ENCODE measurements at regions not wholly inside any gene's neighbourhood (a gene's known extent, or its start where the extent isn't known, plus 50 kb on each side); places are given as distances from the start of the nearest gene placed in this dataset.

- H3K36me3 ChIP-seq (ENCODE audit: insufficient read depth, low read length): no peaks in the 10 kb centered on the region
- H2AFZ ChIP-seq (ENCODE audit: low read depth, low read length): no peak overlapping the region
- H3K9ac ChIP-seq (ENCODE audit: low read depth, low read length): no peak overlapping the region
- no peaks in the 10 kb centered on the region for H3K79me2 ChIP-seq (ENCODE audit: insufficient read depth, low read length)
- no peaks in the 10 kb centered on the region for H4K20me1 ChIP-seq (ENCODE audit: insufficient read depth, low read length)
- no peak overlapping the region for H3K27ac ChIP-seq (ENCODE audit: low read length)
- ATAC-seq (ENCODE audit: insufficient read depth, low read depth): no peak
- H3K9me3 ChIP-seq (ENCODE audit: insufficient read depth, low read length, severe bottlenecking): no peaks in the 10 kb centered on the region
- H3K4me2 ChIP-seq (ENCODE audit: insufficient read depth, low read length): no peak overlapping the region
- H3K4me3 ChIP-seq (ENCODE audit: low read depth in 1 of 2, low read length in 2 of 2): no peak overlapping the region
- no peak for DNase-seq
- H3K27me3 ChIP-seq (ENCODE audit: insufficient read depth, low read length, poor library complexity): no peaks in the 10 kb centered on the region
- no peak for TF ChIP-seq EZH2 (IDR thresholded peaks at IDR 0.05; ENCODE audit: borderline replicate concordance, low read depth, low read length, severe bottlenecking)
- no peak for TF ChIP-seq CTCF (IDR thresholded peaks at IDR 0.05; ENCODE audit: borderline replicate concordance, extremely low read depth, low read length, poor library complexity, severe bottlenecking)
- no peaks in the 10 kb centered on the region for H3K4me1 ChIP-seq (ENCODE audit: insufficient read depth, low read length)
Observed at GRCh38 chr10:42962902-42963231, 114.0 kb upstream of the RET start.

GRCh38 chr10:42963312-42963711, 113.6 kb upstream of the RET start:
- ATAC-seq (ENCODE audit: insufficient read depth, low read depth) (no peak), DNase-seq (no peak)
- Histone ChIP-seq H3K36me3 (ENCODE audit: insufficient read depth, low read length) (no peaks in the 10 kb centered on the region), H3K27ac (ENCODE audit: low read length) (no peak overlapping the region), H3K27me3 (ENCODE audit: insufficient read depth, low read length, poor library complexity) (no peaks in the 10 kb centered on the region), H3K4me1 (ENCODE audit: insufficient read depth, low read length) (no peaks in the 10 kb centered on the region), H4K20me1 (ENCODE audit: insufficient read depth, low read length) (no peaks in the 10 kb centered on the region), H3K79me2 (ENCODE audit: insufficient read depth, low read length) (no peaks in the 10 kb centered on the region), H3K9me3 (ENCODE audit: insufficient read depth, low read length, severe bottlenecking) (no peaks in the 10 kb centered on the region), H3K4me2 (ENCODE audit: insufficient read depth, low read length) (no peak overlapping the region), H3K9ac (ENCODE audit: low read depth, low read length) (no peak overlapping the region), H3K4me3 (ENCODE audit: low read depth in 1 of 2, low read length in 2 of 2) (no peak overlapping the region), H2AFZ (ENCODE audit: low read depth, low read length) (no peak overlapping the region)
- TF ChIP-seq EZH2 (IDR thresholded peaks at IDR 0.05; ENCODE audit: borderline replicate concordance, low read depth, low read length, severe bottlenecking): no peak
- TF ChIP-seq CTCF (IDR thresholded peaks at IDR 0.05; ENCODE audit: borderline replicate concordance, extremely low read depth, low read length, poor library complexity, severe bottlenecking): no peak

GRCh38 chr10:42969147-42969546, 107.7 kb upstream of the RET start:
- H2AFZ ChIP-seq (ENCODE audit: low read depth, low read length): no peak overlapping the region

More at GRCh38 chr10:42969147-42969546, 107.7 kb upstream of the RET start:
- no peak overlapping the region for H3K27ac ChIP-seq (ENCODE audit: low read length)
- no peaks in the 10 kb centered on the region for H3K36me3 ChIP-seq (ENCODE audit: insufficient read depth, low read length)
- no peak for ATAC-seq (ENCODE audit: insufficient read depth, low read depth)
- H4K20me1 ChIP-seq (ENCODE audit: insufficient read depth, low read length): no peaks in the 10 kb centered on the region
- no peaks in the 10 kb centered on the region for H3K4me1 ChIP-seq (ENCODE audit: insufficient read depth, low read length)
- no peak overlapping the region for H3K9ac ChIP-seq (ENCODE audit: low read depth, low read length)
- H3K4me3 ChIP-seq (ENCODE audit: low read depth in 1 of 2, low read length in 2 of 2): no peak overlapping the region
- DNase-seq: no peak
- no peak overlapping the region for H3K4me2 ChIP-seq (ENCODE audit: insufficient read depth, low read length)
- no peaks in the 10 kb centered on the region for H3K79me2 ChIP-seq (ENCODE audit: insufficient read depth, low read length)
- TF ChIP-seq EZH2 (IDR thresholded peaks at IDR 0.05; ENCODE audit: borderline replicate concordance, low read depth, low read length, severe bottlenecking): no peak
- TF ChIP-seq CTCF (IDR thresholded peaks at IDR 0.05; ENCODE audit: borderline replicate concordance, extremely low read depth, low read length, poor library complexity, severe bottlenecking): no peak
- no peaks in the 10 kb centered on the region for H3K27me3 ChIP-seq (ENCODE audit: insufficient read depth, low read length, poor library complexity)
- no peaks in the 10 kb centered on the region for H3K9me3 ChIP-seq (ENCODE audit: insufficient read depth, low read length, severe bottlenecking)

Data from DND-41 (cell line).